ENCODE measurements at regions not wholly inside any gene's neighbourhood (a gene's known extent, or its start where the extent isn't known, plus 50 kb on each side); places are given as distances from the start of the nearest gene placed in this dataset.

DNA sequence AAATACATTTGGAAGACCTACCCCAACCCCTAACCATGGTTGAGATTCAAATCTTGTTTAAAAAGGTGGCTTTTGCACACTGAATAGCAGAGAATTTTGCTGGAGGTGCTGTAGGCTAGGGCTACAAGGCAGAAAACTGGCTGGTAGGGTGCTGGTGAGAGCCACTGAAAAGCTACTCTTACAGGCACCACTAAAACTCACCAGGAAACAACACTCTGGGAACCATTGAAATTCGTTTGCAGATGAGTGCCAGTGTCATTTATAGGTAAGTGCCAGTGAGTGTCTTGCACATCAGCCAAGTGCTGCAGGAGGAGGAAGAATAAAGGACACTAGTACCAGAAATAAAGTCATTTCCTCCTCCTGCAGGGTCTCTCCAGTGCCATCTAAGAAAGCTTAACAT, 610.2 kb downstream of the ZNF385D start:
- TF ChIP-seq, protein P1, sequence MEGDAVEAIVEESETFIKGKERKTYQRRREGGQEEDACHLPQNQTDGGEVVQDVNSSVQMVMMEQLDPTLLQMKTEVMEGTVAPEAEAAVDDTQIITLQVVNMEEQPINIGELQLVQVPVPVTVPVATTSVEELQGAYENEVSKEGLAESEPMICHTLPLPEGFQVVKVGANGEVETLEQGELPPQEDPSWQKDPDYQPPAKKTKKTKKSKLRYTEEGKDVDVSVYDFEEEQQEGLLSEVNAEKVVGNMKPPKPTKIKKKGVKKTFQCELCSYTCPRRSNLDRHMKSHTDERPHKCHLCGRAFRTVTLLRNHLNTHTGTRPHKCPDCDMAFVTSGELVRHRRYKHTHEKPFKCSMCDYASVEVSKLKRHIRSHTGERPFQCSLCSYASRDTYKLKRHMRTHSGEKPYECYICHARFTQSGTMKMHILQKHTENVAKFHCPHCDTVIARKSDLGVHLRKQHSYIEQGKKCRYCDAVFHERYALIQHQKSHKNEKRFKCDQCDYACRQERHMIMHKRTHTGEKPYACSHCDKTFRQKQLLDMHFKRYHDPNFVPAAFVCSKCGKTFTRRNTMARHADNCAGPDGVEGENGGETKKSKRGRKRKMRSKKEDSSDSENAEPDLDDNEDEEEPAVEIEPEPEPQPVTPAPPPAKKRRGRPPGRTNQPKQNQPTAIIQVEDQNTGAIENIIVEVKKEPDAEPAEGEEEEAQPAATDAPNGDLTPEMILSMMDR (IDR thresholded peaks at IDR 0.05; ENCODE audit: low read length), result no peak
- no peak for TF ChIP-seq EZH2phosphoT487 (IDR thresholded peaks at IDR 0.05; ENCODE audit: low read length)
